DOHH2 (cell line): ENCODE measurements at regions not wholly inside any gene's neighbourhood (a gene's known extent, or its start where the extent isn't known, plus 50 kb on each side); places are given as distances from the start of the nearest gene placed in this dataset.

Experiments
- H3F3A ChIP-seq: fragments of 200-600 bp; sonication (generic), shearing (Covaris generic); 2 replicates; pipeline ENCODE4 v1.6.0; 2016; ENCODE audit warnings: antibody characterized with exemption, mild to moderate bottlenecking; ENCODE audit not compliant: control insufficient read depth, insufficient read depth
- H3K27ac ChIP-seq: fragments of 200-600 bp; sonication (generic); 2 replicates; pipeline ENCODE4 v1.5.1; 2014; ENCODE audit warnings: low read depth, mild to moderate bottlenecking, low read length, moderate library complexity
- H3K27me3 ChIP-seq: fragments of 200-600 bp; sonication (generic); 2 replicates; pipeline ENCODE4 v1.6.1; 2014; ENCODE audit warnings: mild to moderate bottlenecking, low read length, mixed read lengths; ENCODE audit not compliant: control insufficient read depth
- H3K36me3 ChIP-seq: fragments of 200-600 bp; sonication (generic); 2 replicates; pipeline ENCODE4 v1.6.1; 2014; ENCODE audit warnings: mild to moderate bottlenecking, low read length, moderate library complexity, mixed read lengths; ENCODE audit not compliant: control insufficient read depth
- H3K4me1 ChIP-seq: fragments of 200-600 bp; sonication (generic); 2 replicates; pipeline ENCODE4 v1.6.1; 2014; ENCODE audit warnings: mild to moderate bottlenecking, low read length, mixed read lengths; ENCODE audit not compliant: control insufficient read depth
- H3K4me2 ChIP-seq: fragments of 200-600 bp; sonication (generic); 2 replicates; pipeline ENCODE4 v1.6.0; 2014; ENCODE audit warnings: mild to moderate bottlenecking, low read length, moderate library complexity
- H3K4me3 ChIP-seq: fragments of 200-600 bp; sonication (generic); 2 replicates; pipeline ENCODE4 v1.5.1; 2014; ENCODE audit warnings: mild to moderate bottlenecking, low read length, mixed read lengths
- H3K79me2 ChIP-seq: fragments of 200-600 bp; sonication (generic); 2 replicates; pipeline ENCODE4 v1.6.1; 2014; ENCODE audit warnings: mild to moderate bottlenecking, low read length, mixed read lengths; ENCODE audit not compliant: control insufficient read depth
- H3K9me2 ChIP-seq: fragments of 200-600 bp; sonication (generic); replicated peaks from 2 replicates; pipeline ENCODE4 v1.6.1; 2014; ENCODE audit warnings: mild to moderate bottlenecking, low read length, mixed read lengths; ENCODE audit not compliant: control insufficient read depth
- H3K9me3 ChIP-seq: fragments of 200-600 bp; sonication (generic); 2 replicates; pipeline ENCODE4 v1.6.1; 2014; ENCODE audit warnings: antibody characterized with exemption, low read length, mixed read lengths; ENCODE audit not compliant: control insufficient read depth, insufficient read depth
- H4K20me1 ChIP-seq: fragments of 200-600 bp; sonication (generic); 2 replicates; pipeline ENCODE4 v1.6.0; 2014; ENCODE audit warnings: low read depth, mild to moderate bottlenecking, antibody characterized with exemption, low read length, moderate library complexity; ENCODE audit not compliant: control insufficient read depth, insufficient read depth
- CTCF ChIP-seq: fragments of 200-600 bp; sonication (generic); IDR thresholded peaks from one replicate; pipeline ENCODE4 v1.5.1; 2014; ENCODE audit warnings: antibody characterized with exemption, mild to moderate bottlenecking, low read depth, low read length; ENCODE audit not compliant: poor library complexity, severe bottlenecking
- EZH2phosphoT487 ChIP-seq: fragments of 200-600 bp; sonication (generic); IDR thresholded peaks from 2 replicates; pipeline ENCODE4 v1.6.1; 2017; ENCODE audit warnings: borderline replicate concordance, mild to moderate bottlenecking, antibody characterized with exemption, low read length, moderate library complexity, mixed read lengths

GRCh38 chr2:238567996-238568395, 141.3 kb downstream of the ASB1 start:
- Histone ChIP-seq H3K9me3 (no peaks in the 10 kb centered on the region), H3K27me3 (no peaks in the 10 kb centered on the region)

GRCh38 chr2:238568455-238569440, 142.0 kb downstream of the ASB1 start:
- no peak overlapping the region for H3K4me3 ChIP-seq
- no peaks in the 10 kb centered on the region for H3F3A ChIP-seq
- H3K9me2 ChIP-seq: no peaks in the 10 kb centered on the region
- H3K27ac ChIP-seq: no peak overlapping the region
- no peaks in the 10 kb centered on the region for H3K36me3 ChIP-seq
- H3K4me2 ChIP-seq: no peak overlapping the region
- no peaks in the 10 kb centered on the region for H3K9me3 ChIP-seq
- H3K27me3 ChIP-seq: no peaks in the 10 kb centered on the region
- H3K79me2 ChIP-seq: no peaks in the 10 kb centered on the region
- H3K4me1 ChIP-seq: no peaks in the 10 kb centered on the region
- H4K20me1 ChIP-seq: no peaks in the 10 kb centered on the region
- no peak for TF ChIP-seq CTCF
- TF ChIP-seq EZH2phosphoT487: no peak

More at GRCh38 chr2:238567996-238568395, 141.3 kb downstream of the ASB1 start:
- Histone ChIP-seq H3K36me3 (no peaks in the 10 kb centered on the region), H3K9me2 (no peaks in the 10 kb centered on the region), H3K79me2 (no peaks in the 10 kb centered on the region), H3K27ac (no peak overlapping the region), H3K4me3 (no peak overlapping the region), H3F3A (no peaks in the 10 kb centered on the region), H4K20me1 (no peaks in the 10 kb centered on the region), H3K4me2 (no peak overlapping the region), H3K4me1 (no peaks in the 10 kb centered on the region)
- TF ChIP-seq EZH2phosphoT487 (no peak), CTCF (no peak)

- Histone ChIP-seq H4K20me1 (no peaks in the 10 kb centered on the region), H3K79me2 (no peaks in the 10 kb centered on the region), H3K4me1 (no peaks in the 10 kb centered on the region), H3K36me3 (no peaks in the 10 kb centered on the region), H3K27ac (no peak overlapping the region), H3K27me3 (no peaks in the 10 kb centered on the region), H3F3A (no peaks in the 10 kb centered on the region), H3K4me2 (no peak overlapping the region), H3K9me3 (no peaks in the 10 kb centered on the region), H3K9me2 (no peaks in the 10 kb centered on the region), H3K4me3 (no peak overlapping the region)
- TF ChIP-seq EZH2phosphoT487 (no peak), CTCF (no peak)
Observed at GRCh38 chr2:238569507-238570195, 142.9 kb downstream of the ASB1 start.
